ENCODE measurements at regions not wholly inside any gene's neighbourhood (a gene's known extent, or its start where the extent isn't known, plus 50 kb on each side); places are given as distances from the start of the nearest gene placed in this dataset.
"Not testable (repeated sequence)": the region's sequence is repeated elsewhere in the genome, so short reads cannot be mapped to it uniquely, and the experiment has no call there.

DNA sequence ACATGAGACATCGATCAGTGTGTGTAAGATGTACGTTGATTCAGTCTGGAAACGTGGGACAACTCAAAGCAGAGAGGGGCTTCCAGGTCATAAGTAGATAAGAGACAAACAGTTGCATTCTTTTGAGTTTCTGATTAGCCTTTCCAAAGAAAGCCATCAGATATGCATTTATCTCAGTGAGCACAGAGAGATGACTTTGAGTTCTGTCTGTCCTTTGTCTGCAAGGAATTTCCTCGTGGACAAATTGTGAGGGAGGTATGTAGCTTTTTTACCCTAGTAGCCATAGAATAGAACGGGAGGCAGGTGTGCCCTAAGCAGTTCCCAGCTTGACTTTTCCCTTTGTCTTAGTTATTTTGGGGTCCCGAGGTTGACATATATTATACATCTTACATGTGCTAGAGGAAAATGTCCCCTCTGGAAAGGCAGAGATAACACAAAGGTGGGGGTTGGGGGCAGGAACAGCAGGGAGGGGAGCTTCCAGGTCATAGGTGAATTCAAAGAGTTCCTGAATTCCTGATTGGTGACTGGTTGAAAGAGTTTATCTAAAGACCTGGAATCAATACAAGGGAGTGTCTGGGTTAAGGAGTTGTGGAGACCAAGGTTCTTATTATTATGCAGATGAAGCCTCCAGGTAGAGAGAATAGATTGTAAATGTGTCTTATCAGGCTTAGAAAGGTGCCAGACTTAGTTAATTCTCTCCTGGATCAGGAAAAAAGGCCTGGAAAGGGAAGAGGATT lies 237.0 kb downstream of the NFATC2 start:
- no peak for DNase-seq

DNA sequence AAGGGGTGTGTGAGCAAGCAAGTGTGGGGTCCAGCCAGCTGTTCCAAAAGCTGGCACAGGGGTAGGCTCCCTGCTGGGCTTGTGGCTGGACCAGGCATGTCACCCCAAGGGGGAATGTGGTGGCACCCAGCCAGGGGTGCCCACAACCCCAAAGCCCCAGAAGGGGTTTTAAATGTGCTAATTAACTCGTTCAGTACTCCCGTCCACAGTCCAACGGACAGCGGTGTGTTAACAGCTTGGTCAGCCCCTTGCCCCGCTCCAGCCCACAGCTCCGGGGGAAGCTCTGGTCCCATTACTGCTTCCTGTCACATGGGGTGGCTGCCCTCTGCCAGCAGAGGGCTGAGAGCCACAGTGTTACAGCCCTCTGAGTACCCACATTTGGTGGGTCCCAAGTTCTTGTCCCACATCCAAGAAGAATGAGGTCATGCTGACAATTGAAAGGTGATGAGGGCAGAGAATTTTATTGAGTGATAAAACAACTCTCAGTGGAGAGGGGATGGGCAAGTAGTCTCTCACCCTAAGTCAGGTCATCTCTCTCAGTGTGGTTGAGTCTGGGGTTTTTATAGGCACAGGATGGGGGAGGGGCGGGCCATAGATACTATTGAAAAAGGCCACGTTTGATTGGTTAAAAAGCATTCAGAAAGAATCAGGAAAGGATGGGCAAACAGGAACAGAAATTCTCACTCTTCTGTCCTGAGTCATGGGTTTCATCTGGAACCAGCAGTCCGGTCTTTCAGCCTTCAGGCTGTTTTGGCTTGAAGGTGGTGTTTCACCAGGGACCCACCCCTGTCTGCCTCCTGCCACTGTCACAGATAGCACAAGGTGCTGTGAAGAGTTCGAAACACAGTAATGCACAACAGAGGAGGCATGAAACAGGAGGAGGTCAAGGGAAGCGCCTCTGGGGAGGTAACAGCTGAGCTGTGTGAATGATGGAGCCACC lies 238.5 kb downstream of the NFATC2 start:
- no peak for DNase-seq

DNA sequence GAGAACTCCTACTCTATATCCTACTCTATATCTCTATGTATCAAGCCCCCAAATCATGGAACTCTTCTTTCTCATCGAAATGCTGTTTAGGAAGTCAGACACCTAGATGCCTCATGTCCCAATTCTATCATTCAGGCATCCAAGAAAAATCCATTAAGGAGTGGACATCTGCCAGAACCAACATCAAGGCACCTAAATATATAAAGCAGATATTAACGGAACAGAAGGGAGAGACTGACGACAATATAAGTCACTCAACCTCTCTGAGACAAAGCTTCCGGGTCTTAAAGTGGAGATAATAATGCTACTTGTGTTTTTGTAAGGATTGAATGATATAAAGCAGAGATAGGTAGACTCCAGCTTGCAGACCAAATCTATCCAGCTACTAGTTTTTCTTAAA lies 241.5 kb downstream of the NFATC2 start:
- DNase-seq = no peak

DNA sequence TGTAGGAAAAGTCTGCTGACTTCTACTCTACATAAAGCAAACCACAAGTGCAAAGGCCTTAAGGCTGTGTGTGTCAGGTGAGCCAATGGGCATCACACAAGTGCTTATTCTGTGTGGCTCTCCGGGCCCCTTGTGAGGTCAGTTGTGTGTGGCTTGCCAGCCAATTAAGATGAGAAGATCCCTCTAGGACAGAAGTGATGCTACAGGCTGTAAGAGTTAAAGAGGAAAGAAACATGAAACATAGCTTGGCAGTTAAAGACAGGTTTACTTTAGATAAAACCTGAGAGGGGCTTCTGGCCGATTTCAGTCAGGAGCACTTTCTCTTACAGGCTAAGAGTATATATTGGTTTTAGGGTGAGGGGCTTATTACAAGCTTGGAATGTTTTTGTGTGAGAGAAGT lies 242.4 kb downstream of the NFATC2 start:
- no peak for DNase-seq

DNA sequence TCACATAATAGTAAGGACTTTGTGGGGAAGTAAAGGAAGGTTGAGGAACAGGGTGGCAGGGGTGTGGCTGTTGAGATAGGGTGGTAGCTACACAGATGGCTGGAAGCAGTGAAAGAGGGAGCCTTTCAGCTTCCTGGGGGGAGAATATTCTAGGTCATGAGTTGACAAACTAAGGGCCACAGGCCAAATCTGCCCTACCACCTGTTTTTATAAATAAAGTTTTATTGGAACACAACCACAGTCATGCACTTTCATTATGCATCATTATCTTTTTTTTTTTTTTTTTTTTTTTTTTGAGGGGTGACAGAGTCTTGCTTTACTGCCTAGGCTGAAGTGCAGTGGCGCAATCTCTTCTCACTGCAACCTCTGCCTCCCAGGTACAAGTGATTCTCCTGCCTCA lies 243.1 kb downstream of the NFATC2 start:
- no peak for DNase-seq

DNA sequence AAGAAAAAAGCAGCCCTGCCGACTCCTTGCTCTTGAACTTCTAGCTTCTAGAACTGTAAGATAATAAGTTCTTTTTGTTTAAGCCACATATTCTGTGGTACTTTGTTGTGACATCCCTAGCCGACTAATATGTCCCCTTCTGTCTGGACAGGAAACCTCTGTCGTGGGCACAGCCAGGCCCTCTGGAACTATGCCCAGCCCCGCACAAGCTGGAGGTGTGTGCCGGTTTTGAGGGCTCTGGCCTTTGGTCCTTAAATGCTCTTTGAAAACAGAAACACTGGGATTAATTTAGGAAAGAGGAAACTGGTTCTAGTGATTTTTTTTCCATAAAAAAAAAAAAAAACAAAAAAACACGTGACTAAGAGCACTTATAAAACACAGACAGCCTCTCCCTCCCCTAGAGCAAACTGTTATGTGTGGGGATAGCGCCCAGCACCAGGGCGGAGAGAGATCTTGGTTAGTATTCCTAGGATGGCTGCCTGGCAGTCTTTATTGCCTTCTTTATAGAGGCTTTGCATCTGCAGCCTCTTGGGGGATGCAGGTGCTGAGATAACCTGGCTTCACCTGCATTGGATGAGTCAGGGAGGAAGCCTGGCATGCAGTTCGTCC lies 244.3 kb downstream of the NFATC2 start:
- no peak for DNase-seq

DNA sequence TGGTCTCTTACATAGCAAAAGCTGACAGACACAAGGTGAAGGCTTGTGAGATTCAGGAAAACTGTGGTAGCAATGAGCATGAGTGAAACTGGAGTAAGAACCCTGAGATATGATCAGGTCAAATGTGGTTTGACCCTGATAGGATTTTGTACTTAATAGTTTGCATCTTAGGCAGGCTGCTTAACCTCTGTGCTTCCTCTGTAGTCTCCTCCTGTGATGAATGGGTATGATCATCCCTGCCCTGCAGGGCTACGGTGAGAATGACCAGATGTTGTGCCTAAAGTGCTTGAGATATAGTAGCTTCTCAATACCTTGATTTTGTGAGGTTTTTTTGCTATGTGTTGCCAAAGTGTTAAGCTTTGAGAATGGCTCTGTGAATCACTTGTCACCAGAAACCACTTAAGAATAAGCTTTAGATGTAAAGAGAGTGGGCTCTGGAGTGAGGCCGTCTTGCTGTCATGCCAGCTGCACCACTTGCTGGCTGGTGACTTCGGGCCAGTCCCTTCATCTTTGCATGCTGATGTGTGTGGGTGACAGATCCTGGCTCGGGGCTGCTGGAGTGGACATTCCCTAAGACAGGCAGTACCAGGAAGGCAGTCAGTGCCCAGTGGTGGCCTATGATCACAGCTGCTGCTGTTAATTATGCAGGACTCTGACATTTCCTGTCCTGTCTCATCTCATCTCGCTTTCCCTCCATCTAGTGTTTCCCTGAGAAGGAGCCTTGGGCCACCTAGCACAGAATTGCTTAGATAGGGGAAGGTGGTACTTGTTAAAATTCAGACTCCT lies 254.7 kb downstream of the NFATC2 start:
- no peak for DNase-seq

DNA sequence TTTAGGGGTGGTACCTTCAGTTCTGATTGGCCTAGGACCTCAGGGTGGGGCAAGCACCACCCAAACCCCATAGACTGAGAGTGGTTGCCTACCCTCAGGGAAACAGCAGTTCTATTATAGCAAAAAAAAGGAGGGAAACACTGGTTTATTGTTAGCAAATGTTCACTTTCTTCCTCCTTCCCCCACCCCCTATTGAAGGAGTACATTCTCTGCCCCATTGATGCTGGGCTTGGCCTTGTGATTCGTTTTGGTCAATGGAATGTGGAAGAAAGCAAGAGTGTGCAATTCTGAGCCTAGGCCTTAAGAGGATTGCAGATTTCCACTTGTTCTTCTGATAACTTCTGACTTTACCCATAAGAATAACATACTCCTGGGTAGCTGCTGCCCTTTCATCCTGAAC lies 255.8 kb downstream of the NFATC2 start:
- no peak for DNase-seq

DNA sequence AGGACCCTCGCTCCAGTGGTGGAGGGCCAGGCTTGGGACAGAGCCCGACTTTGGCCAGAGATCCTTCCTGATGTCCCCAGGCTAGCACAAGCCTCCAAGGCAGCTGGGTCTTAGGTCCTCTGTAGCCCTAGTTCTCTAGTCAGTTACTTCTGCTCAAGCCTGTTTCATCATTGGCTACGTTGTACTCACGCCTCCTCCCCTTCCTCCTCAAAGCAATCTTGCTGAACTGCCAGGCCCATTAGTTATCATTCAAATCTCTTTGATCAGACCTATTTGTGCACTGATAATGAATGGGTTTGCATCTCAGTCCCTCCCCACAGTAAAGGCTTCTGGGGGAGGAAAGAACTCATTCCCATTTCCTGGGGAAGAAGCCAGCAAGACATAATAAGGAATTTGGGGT lies 256.8 kb downstream of the NFATC2 start:
- no peak for DNase-seq

DNA sequence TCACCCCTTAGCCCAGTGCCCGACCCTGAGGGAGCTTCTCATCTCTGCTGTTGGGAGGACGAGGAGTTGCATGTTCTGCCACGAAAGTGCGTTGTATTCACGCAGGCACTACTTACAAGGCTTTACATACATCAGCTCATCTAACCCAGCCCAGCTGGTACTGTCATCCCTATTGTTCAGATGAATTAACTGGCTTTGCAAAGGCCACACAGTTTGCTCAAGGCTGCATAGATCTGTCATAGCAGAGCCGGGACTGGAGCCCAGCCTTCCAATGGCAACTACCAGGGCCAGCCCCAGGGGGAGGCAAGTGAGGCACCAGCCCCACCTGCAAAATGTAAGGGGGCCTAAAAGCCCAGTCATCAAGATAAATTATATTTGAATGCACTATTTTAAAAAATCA lies 257.6 kb downstream of the NFATC2 start:
- DNase-seq = no peak

DNA sequence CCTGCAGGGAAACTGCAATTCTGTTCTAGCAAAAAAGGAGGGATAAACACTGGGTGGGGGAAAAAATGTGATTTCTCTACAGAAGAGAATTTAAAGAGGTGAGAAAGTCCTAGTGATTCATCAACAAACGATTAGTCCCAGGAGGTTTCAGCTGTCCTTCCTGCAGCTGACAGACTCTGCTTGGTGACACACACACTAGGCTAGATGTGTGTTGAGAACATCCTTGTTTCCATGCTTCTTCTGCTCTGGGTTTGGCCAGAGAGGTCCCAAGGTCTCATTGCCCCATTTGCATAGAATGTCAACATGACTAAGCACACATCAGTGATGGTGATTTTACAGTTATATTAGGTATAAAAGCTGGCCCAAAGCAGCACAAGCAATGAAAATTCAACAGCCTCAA lies 258.3 kb downstream of the NFATC2 start:
- no peak for DNase-seq

DNA sequence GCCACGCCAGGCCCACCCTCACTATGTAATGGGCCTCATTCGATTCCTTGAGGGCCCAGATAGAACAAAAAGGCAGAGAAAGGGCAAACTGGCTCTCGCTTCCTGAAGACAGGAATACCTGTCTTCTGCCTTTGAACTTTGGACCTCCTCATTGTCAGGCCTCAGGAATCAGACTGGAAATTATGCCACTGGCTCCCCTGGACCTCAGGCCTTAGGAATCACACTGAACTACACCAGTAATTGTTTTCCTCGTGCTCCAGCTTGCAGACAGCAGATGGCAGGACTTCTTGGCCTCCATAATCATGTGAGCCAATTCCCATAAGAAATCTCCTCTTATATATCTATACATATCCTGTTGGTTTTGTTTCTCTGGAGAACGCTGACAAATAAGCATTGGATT lies 258.6 kb upstream of the KCNG1 start:
- no peak for DNase-seq

DNA sequence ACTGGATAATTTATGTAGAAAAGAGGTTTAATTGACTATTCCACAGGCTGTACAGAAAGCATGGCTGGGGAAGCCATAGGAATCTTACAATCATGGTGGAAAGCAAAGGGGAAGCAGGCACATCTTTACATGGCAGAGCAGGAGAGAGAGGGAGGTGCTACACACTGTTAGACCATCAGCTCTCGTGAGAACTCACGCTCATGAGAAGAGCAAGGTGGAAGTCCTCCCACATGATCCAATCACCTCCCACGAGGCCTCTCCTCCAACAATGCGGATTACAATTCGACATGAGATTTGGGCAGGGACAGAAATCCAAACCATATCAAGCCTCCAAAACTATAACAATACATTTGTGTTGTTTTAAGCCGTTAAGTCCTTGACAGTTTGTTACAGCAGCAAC lies 257.1 kb upstream of the KCNG1 start:
- no peak for DNase-seq

DNA sequence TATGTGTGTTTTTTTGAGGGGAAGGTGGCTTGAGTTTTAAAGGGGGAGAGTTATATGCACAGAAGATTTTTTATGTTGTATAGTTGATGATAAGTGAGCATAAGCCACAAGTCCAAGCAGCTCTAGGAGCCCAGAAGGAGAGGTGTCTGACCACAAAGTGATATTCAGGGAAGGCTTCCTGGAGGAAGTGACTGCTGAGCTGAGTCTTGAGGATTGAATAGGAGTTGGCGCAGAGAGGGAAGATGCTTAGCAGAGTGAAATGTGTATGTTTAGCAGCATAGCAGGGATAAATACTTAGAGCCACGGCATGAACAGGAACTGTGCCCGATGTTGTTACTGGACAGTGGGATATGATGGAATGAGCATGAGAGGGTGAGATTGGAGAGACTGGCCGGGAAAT lies 255.1 kb upstream of the KCNG1 start:
- DNase-seq = no peak

DNA sequence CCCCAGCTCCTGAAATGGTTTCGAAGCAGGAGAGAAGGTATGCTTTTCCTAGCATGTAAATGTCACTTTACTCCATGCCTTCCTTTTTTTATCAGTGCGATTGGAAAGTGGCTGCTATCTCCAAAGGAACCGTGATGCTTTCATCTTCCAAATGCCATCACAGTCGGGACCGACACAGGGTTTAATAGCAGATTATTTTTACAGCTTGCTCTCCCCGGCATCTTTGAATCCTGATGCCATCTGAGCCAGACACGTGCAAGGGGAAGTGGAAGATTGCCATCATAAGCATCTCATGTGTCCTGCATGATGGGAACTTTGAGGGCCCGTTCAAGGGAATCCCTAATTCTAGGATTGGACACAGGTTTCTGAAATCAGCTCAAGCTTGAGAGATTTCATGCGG lies 253.4 kb upstream of the KCNG1 start:
- no peak for DNase-seq

DNA sequence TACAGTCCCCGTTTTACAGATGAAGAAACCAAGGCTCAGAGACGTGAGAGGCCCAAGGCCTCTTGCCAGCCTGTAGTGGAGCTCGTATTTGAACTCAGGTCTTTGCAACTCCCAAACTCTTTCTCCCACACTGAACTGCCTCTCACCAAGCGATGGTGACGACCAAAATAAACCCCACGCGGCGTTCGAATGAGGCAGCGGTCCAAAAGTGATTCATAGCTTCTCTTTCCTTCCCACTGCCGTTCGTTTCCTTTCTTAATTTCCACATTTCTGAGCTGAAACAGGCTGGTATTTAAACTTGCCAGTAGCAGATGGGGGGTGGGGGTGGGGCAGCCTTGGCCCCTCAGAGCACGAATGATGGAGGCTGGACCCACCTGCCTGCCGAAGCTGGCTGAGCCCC lies 252.9 kb upstream of the KCNG1 start:
- no peak for DNase-seq

DNA sequence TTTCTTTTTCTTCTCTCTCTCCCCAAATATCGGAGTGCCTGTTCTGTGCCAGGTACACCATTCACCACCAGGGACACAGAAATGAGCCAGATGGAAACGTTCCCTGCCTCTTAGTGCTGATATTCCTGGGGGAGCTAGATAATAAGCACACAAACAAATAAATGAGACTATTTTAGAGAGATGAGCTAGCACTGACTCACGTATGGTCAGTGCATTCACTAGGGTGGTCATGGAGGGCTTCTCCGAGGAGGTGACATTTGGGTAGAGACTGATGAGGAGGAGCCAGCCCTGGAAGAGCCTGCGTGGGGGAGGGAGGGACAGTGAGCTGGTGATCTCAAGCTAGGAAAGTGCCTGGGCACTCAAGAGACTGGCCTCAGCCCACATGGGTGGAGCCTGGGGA lies 252.3 kb upstream of the KCNG1 start:
- DNase-seq = no peak

DNA sequence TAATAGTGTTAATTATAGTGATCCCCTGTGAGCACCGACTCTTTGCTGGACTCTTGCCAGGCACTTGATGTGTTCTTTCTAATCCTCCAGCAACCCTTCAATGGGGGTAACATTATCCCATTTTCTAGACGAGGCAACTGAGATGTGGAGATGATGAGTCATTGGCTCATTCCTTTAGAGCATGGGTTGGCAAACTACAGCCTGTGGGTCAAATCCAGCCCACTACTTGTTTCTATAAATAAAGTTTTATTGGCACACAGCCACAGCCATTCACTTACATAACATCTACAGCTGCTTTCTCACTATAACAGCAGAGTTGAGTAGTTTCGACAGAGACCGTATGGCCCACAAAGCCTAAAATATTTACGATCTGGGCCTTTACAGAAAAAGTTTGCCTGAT lies 249.5 kb upstream of the KCNG1 start:
- peak; percentile 44 for DNase-seq

DNA sequence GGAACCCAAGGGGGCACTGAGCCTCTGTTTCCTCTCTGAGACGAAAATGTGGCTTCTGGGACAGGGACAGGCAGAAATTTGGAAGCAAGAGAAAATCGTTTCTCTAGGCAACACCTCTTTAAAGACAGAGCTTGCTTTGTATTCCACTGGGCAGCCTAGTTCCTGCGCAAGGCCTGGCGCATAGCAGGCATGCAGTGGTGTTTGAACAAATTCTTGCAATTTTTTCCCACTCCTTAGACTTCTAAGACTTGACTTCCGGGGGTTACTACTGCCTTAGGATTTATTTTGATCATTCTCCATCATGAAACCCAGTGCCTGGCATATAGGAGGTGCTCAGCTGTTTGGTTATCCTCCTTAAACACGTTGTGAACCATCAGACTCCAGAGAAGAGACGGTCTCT lies 249.0 kb upstream of the KCNG1 start:
- no peak for DNase-seq

DNA sequence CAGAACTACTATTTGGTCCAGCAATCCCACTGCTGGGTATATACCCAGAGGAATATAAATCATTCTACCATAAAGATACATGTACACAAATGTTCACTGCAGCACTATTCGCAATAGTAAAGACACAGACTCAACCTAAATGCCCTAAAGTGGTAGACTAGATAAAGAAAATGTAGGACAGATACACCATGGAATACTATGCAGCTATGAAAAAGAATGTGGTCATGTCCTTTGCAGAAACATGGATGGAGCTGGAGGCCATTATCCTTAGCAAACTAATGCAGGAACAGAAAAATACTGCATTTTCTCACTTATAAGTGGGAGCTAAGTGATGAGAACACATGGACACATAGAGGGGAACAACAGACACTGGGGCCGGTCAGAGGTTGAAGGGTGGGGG lies 248.4 kb upstream of the KCNG1 start:
- DNase-seq = not testable (repeated sequence)

DNA sequence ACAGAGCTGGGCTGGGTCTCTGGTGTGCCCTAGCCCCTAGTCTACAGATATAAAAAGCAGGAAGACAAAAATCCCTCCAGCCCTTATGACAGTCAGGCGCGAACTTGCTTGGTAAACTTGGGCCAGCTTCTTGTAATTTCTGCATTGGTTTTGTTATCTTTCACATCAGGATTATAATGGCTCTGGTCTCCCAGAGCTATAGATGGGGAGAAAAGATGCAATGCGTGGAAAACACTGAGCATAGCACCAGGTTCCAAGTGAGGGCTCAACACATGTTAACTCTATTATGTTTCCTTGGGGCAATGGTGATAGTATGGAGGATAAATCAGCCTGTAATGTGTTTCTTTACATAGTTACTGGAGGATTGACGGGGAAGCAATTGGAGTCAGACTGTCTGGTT lies 246.8 kb upstream of the KCNG1 start:
- no peak for DNase-seq

DNA sequence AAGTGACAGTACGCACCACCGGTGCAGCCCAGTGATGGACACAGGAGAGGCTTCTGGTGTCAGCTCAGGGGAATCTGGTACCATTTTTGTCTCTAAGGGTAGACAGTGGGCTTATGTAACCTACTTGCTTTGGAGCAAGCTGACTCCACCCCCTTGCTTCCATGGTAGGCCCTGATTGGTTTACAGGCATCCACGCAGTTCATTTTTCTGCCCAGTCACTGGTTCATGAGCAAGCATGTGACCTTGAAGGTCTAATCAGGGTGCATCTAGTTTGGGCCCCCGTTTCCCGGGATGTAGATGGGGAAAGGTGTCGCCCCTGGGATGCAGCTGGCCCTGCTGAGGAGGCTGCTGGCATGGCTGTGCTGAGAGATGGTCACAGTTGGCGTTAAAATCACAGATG lies 244.8 kb upstream of the KCNG1 start:
- DNase-seq = no peak

DNA sequence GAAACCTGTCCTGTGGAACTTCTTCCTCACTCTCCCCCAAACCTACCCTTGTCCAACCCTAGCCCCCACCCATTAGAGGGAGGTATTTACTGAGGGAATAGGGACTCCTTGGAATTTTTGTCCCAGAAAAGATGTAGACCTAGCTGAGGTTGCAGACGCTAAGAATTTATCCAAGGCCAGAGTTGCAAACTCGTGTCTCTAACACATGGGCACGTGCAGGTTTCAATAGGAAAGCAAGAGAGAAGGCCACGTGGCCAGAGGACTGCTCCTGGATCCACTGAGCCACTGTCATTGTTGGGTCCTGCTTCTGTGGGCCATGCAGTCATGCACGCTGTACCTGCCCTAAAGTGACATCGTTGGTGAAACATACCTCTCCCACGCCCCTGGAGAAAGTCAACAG lies 243.4 kb upstream of the KCNG1 start:
- DNase-seq = no peak

Measured in HCEC 1CT (cell line).